Progenitor cell of endocrine pancreas (in vitro differentiated cells): ENCODE measurements at regions not wholly inside any gene's neighbourhood (a gene's known extent, or its start where the extent isn't known, plus 50 kb on each side); places are given as distances from the start of the nearest gene placed in this dataset.

Source experiments
- DNase-seq: peaks from one replicate; pipeline ENCODE4 v3.0.0; 2021; ENCODE audit warnings: low spot score; ENCODE audit not compliant: unreplicated experiment
- H3K27ac Mint-ChIP-seq: 2 replicates; pipeline ENCODE4 v1.8.0; 2021; ENCODE audit warnings: mild to moderate bottlenecking, moderate library complexity, mixed read lengths
- H3K27me3 Mint-ChIP-seq: 2 replicates; pipeline ENCODE4 v1.8.0; 2021; ENCODE audit warnings: mixed read lengths
- H3K36me3 Mint-ChIP-seq: 2 replicates; pipeline ENCODE4 v1.8.0; 2022; ENCODE audit warnings: mixed read lengths; ENCODE audit not compliant: insufficient read depth
- H3K4me1 Mint-ChIP-seq: 2 replicates; pipeline ENCODE4 v1.8.0; 2021; ENCODE audit warnings: low read depth, mixed read lengths
- H3K4me3 Mint-ChIP-seq: 2 replicates; pipeline ENCODE4 v1.8.0; 2021; ENCODE audit warnings: low read depth, mild to moderate bottlenecking, moderate library complexity, mixed read lengths
- H3K9me3 Mint-ChIP-seq: 2 replicates; pipeline ENCODE4 v1.8.0; 2021; ENCODE audit warnings: low read depth, mixed read lengths
- TF ChIP-seq, protein P1 (sequence below): fragments of 200-600 bp; sonication (generic); IDR thresholded peaks from one replicate; pipeline ENCODE4 v1.5.0; 2021; ENCODE audit warnings: antibody characterized with exemption, mild to moderate bottlenecking; ENCODE audit not compliant: unreplicated experiment

DNA sequence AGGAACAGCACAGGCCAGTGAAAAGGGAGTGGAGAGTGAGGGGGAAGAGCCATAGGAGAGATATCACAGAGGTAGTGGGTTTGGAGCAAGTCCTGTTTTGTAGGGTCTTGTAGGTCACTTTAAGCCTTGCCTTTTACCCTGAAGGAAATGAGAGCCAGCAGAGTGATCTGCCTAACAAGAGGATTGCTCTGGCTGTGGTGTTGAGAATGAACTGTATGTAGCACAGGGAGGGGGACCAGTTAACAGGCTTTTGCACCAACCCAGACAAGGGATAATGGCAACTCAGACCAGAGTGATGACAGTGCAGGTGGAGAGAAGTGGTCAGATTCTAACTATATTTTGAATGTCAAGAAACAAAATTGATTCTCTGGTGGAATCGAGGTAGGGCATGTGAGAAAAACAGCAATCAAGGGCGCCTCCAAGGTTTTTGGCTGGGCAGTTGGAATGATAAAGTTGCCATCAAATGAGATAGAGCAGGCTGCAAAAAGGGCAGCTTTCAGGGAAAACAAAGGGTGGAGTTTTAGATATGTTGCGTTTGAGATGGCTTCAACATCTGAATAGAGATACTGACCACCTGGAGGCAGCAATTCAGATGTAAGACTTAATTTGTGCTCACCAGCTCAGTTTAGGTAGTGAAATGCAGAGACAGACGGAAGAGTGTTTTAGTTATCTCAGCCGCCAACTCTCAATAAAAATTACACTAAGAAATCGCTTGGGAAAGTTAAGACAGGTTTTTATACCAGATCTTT is 134.4 kb upstream of the BTBD3 start:
- no peaks in the 10 kb centered on the region for H3K4me1 Mint-ChIP-seq
- no peak overlapping the region for H3K4me3 Mint-ChIP-seq
- peaks cover 3% of the 10 kb centered on the region for H3K27me3 Mint-ChIP-seq
- H3K36me3 Mint-ChIP-seq: no peaks in the 10 kb centered on the region
- DNase-seq: no peak
- TF ChIP-seq, protein P1, sequence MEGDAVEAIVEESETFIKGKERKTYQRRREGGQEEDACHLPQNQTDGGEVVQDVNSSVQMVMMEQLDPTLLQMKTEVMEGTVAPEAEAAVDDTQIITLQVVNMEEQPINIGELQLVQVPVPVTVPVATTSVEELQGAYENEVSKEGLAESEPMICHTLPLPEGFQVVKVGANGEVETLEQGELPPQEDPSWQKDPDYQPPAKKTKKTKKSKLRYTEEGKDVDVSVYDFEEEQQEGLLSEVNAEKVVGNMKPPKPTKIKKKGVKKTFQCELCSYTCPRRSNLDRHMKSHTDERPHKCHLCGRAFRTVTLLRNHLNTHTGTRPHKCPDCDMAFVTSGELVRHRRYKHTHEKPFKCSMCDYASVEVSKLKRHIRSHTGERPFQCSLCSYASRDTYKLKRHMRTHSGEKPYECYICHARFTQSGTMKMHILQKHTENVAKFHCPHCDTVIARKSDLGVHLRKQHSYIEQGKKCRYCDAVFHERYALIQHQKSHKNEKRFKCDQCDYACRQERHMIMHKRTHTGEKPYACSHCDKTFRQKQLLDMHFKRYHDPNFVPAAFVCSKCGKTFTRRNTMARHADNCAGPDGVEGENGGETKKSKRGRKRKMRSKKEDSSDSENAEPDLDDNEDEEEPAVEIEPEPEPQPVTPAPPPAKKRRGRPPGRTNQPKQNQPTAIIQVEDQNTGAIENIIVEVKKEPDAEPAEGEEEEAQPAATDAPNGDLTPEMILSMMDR: no peak
- no peaks in the 10 kb centered on the region for H3K9me3 Mint-ChIP-seq
- H3K27ac Mint-ChIP-seq: no peak overlapping the region

DNA sequence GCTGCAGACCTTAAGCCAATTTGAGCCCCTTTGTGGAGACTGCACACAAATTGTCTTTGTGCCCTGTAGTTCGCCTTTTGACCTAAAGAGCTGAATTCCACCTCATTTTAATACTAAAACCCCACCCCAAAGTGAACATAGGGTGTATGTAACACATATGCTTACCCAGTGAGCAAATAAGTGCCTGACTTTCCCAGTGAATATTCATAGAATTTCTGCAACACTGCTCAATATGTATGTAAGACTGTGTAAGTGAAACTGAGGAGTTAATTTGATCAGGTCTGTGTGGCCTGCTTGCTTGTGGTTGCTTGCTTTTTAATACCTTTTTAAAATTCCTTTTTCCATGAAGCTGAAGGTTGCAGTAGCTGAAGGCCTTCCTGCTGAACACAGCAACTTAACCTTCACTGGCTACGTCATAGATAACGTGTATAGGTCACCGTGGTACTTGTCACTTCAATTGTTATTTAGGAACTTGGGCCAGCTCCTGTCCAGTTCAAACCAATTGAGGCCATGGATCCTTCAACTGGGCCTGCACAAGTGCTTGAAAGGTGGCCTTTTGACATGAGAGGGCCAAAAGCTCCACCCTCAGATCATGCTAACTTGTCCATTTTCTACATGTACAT is 131.7 kb upstream of the BTBD3 start:
- Mint-ChIP-seq H3K27ac (no peak overlapping the region), H3K4me1 (no peaks in the 10 kb centered on the region), H3K36me3 (no peaks in the 10 kb centered on the region), H3K4me3 (no peak overlapping the region), H3K9me3 (no peaks in the 10 kb centered on the region), H3K27me3 (no peaks in the 10 kb centered on the region)
- TF ChIP-seq, protein P1: no peak
- no peak for DNase-seq

DNA sequence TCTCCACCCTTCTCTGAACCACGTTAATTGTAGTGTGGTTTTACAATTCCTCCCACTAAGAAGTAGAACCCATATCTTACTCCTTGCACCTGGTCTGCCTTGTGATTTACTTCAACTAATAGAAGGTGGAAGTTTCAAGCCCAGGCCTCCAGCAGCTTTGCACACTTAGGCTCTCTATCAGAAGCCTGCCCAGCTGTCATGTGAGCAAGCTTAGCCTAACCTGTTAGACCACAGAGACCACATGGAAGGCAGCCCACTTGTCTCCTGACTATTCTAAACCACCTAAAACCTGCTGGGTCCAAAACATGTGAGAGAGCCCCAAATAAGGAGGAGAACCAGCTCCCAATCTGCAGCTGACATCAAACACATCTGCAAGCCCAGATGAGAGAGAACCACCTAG is 127.6 kb upstream of the BTBD3 start:
- TF ChIP-seq, protein P1: no peak
- Mint-ChIP-seq H3K27ac (no peak overlapping the region), H3K27me3 (no peaks in the 10 kb centered on the region), H3K4me1 (peaks cover 6% of the 10 kb centered on the region), H3K9me3 (no peaks in the 10 kb centered on the region), H3K4me3 (no peak overlapping the region), H3K36me3 (no peaks in the 10 kb centered on the region)
- no peak for DNase-seq

DNA sequence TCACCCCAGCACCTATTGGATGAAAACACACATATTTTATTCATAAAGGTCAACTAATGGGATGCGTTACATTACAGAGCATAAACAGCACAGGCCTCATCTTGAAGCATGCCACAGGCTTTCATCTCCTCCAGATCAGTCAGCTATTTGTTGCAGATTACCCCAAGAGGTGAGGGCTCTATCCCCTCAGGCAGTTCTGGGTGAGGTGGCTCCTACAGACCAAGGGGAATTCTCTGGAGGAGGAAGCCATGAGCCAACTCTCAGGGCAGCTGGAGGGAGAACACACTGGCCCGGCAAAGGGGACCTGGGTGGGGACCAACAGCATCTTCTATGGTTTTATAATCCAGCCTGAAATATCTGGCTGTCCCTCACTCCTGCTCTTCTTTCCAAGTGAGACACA is 126.4 kb upstream of the BTBD3 start:
- no peak for DNase-seq
- Mint-ChIP-seq H3K4me3 (no peak overlapping the region), H3K36me3 (no peaks in the 10 kb centered on the region), H3K4me1 (peaks cover 6% of the 10 kb centered on the region), H3K27ac (no peak overlapping the region), H3K27me3 (no peaks in the 10 kb centered on the region), H3K9me3 (no peaks in the 10 kb centered on the region)
- TF ChIP-seq, protein P1: no peak

DNA sequence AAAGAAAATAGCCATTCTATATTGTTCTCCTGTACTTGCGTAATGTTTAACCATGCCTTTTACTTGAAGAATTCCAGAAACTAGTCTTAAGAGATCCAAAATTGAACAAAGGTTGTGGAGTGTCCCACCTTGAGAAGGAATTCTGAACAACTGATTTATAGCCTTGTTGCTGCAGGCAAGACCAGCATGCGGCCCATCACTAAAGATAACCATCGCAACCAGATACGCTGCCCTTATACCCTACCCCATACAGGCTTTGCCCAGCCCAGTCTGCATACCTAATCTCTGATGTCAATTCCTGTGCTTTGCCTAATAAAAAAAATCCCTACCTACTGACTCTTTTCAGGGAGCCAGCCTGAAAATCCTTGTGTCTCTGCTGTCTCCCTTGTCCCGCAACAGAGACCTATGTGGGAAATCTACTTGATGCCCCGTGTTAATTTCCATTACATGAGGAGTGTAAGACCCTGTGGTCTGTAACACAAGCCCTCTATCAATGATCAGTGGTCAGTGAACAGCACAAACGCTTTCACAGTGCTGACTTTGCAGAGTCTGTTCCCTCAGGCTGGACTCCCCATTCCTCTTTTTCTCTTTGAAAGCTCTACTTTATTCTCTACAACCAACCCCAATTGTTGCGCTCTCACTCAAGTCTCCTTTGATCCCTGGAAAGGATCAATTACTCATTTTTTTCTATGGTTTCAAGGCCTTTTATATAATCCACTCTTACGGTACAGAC is 125.7 kb upstream of the BTBD3 start:
- Mint-ChIP-seq H3K27ac (peak overlapping the region; percentile 12), H3K9me3 (no peaks in the 10 kb centered on the region), H3K4me1 (peaks cover 7% of the 10 kb centered on the region), H3K27me3 (no peaks in the 10 kb centered on the region), H3K36me3 (no peaks in the 10 kb centered on the region), H3K4me3 (no peak overlapping the region)
- DNase-seq: no peak
- TF ChIP-seq, protein P1: no peak
